T47D (cell line): ENCODE measurements at regions not wholly inside any gene's neighbourhood (a gene's known extent, or its start where the extent isn't known, plus 50 kb on each side); places are given as distances from the start of the nearest gene placed in this dataset.

Experiments used
- DNase-seq, 2 experiments: peaks; one replicate each; pipeline versions ENCODE4 v3.0.0 to v3.0.0-alpha.2; 2011 to 2012; ENCODE audit warnings: low read depth in 1 of 2, low spot score in 1 of 2
- JUND ChIP-seq: IDR thresholded peaks from 2 replicates; pipeline ENCODE4 v1.6.1; 2012; ENCODE audit warnings: low read depth
- in situ Hi-C: cut with HindIII; loops from 2 replicates; pipeline ENCODE4 v1.10.0; 2016; ENCODE audit warnings: low sequenced_read_pairs, low pct_unique_long_range_greater_than_20kb

- no peak for DNase-seq
These were observed 183.4 kb downstream of the TMEM38B start for GRCh38 chr9:105877721-105878120.

GRCh38 chr9:105879181-105879580 lies 184.8 kb downstream of the TMEM38B start:
- no peak for TF ChIP-seq JUND
- in situ Hi-C loops, result no loop called here
- no peak for DNase-seq

More at GRCh38 chr9:105877721-105878120, 183.4 kb downstream of the TMEM38B start:
- in situ Hi-C loops, result no loop called here
- TF ChIP-seq JUND, result no peak

GRCh38 chr9:105880517-105880916 lies 186.2 kb downstream of the TMEM38B start:
- in situ Hi-C loops, result no loop called here
- TF ChIP-seq JUND, result no peak
- no peak for DNase-seq

- TF ChIP-seq JUND, result no peak
- DNase-seq, result no peak
- in situ Hi-C loops, result no loop called here
These were observed 186.7 kb downstream of the TMEM38B start for GRCh38 chr9:105881021-105881420.

GRCh38 chr9:105881654-105882349 lies 187.5 kb downstream of the TMEM38B start:
- no peak for TF ChIP-seq JUND
- in situ Hi-C loops, result no loop called here
- peak; percentile 56 to 85 for DNase-seq

- DNase-seq, result no peak
- in situ Hi-C loops, result no loop called here
- TF ChIP-seq JUND, result no peak
These were observed 189.5 kb downstream of the TMEM38B start for GRCh38 chr9:105883847-105884246.

- TF ChIP-seq JUND, result no peak
- no peak for DNase-seq
- in situ Hi-C loops, result no loop called here
These were observed 190.1 kb downstream of the TMEM38B start for GRCh38 chr9:105884416-105884815.

- in situ Hi-C loops, result no loop called here
- no peak for TF ChIP-seq JUND
- no peak for DNase-seq
These were observed 191.8 kb downstream of the TMEM38B start for GRCh38 chr9:105886136-105886535.

- TF ChIP-seq JUND, result no peak
- in situ Hi-C loops, result no loop called here
- DNase-seq, result no peak
These were observed 193.3 kb downstream of the TMEM38B start for GRCh38 chr9:105887679-105888078.

GRCh38 chr9:105890046-105890822 lies 195.9 kb downstream of the TMEM38B start:
- DNase-seq, result no peak
- in situ Hi-C loops, result no loop called here
- no peak for TF ChIP-seq JUND

- DNase-seq, result no peak
- in situ Hi-C loops, result no loop called here
- no peak for TF ChIP-seq JUND
These were observed 205.8 kb downstream of the TMEM38B start for GRCh38 chr9:105900123-105900522.

GRCh38 chr9:105901514-105902109 lies 207.3 kb downstream of the TMEM38B start:
- TF ChIP-seq JUND, result no peak
- in situ Hi-C loops, result no loop called here
- peak; percentile 65 to 98 for DNase-seq

- in situ Hi-C loops, result no loop called here
These were observed 213.7 kb downstream of the TMEM38B start for GRCh38 chr9:105908069-105908468.

More at GRCh38 chr9:105908069-105908468, 213.7 kb downstream of the TMEM38B start:
- TF ChIP-seq JUND, result no peak
- DNase-seq, result no peak
